ENCODE measurements at regions not wholly inside any gene's neighbourhood (a gene's known extent, or its start where the extent isn't known, plus 50 kb on each side); places are given as distances from the start of the nearest gene placed in this dataset.

- Mint-ChIP-seq H3K9me3 (no peaks in the 10 kb centered on the region), H3K4me3 (no peak overlapping the region), H3K36me3 (ENCODE audit: insufficient read depth in 1 of 3, low read depth in 3 of 3) (peaks cover 0 to 3% (median 2%) of the 10 kb centered on the region in 3 experiments; a peak in 3 of 7 replicates), H3K4me1 (peaks cover 14 to 23% of the 10 kb centered on the region in 2 experiments), H3K27ac (no peak overlapping the region), H3K27me3 (ENCODE audit: low read depth) (no peaks in the 10 kb centered on the region)
- no peak overlapping the region for H2BK15ac ChIP-seq (ENCODE audit: low read depth, low read length)
- H4K91ac ChIP-seq (ENCODE audit: insufficient read length, low read depth, low read length), result no peak overlapping the region
- H3T11ph ChIP-seq (ENCODE audit: low read length), result no peak overlapping the region
- no peak for DNase-seq
- H2AK5ac ChIP-seq (ENCODE audit: insufficient read length, low read length), result no peak overlapping the region
- no peak overlapping the region for H4K8ac ChIP-seq (replicated peaks; ENCODE audit: insufficient read length, low read depth, low read length)
- no peak overlapping the region for H2AFZ ChIP-seq (ENCODE audit: low read length)
- H2BK12ac ChIP-seq (ENCODE audit: insufficient read length, low read depth, low read length), result no peak overlapping the region
- H3K9me3 ChIP-seq (ENCODE audit: control insufficient read depth, low read depth, low read length), result no peaks in the 10 kb centered on the region
- no CpG with 5 or more reads among the region's 2 CpGs for WGBS (ENCODE audit: extremely low coverage, insufficient read length, low lambda C conversion rate)
- H3K18ac ChIP-seq (ENCODE audit: insufficient read length, low read depth, low read length), result no peak overlapping the region
- no peaks in the 10 kb centered on the region for H3K27me3 ChIP-seq (ENCODE audit: insufficient read depth, low read length)
- peaks cover 2% of the 10 kb centered on the region; the same call in 1 of the 2 replicates for H3K4me1 ChIP-seq (ENCODE audit: insufficient read depth, low read length)
- no peak overlapping the region for H2BK120ac ChIP-seq (ENCODE audit: low read depth, low read length, poor library complexity, severe bottlenecking)
- H3K4ac ChIP-seq (ENCODE audit: low read depth, low read length), result no peak overlapping the region
- no peak overlapping the region for H3K14ac ChIP-seq (ENCODE audit: insufficient read depth, low read length)
- H3K27ac ChIP-seq (ENCODE audit: insufficient read length, low read depth, low read length), result no peak overlapping the region
- H4K20me1 ChIP-seq (ENCODE audit: control insufficient read depth, insufficient read depth, insufficient read length), result no peaks in the 10 kb centered on the region
- TF ChIP-seq CTCF (conservative IDR thresholded peaks at IDR 0.05), result no peak
- no peaks in the 10 kb centered on the region for H3K79me2 ChIP-seq (ENCODE audit: insufficient read depth, low read length)
- no peak overlapping the region for H3K23ac ChIP-seq (ENCODE audit: insufficient read length, low read depth, low read length)
- H3K79me1 ChIP-seq (ENCODE audit: insufficient read depth, low read depth, low read length, poor library complexity, severe bottlenecking), result no peaks in the 10 kb centered on the region
- no peak overlapping the region for H2BK20ac ChIP-seq (ENCODE audit: low read depth, low read length, poor library complexity, severe bottlenecking)
- no peak overlapping the region for H3K9ac ChIP-seq (ENCODE audit: extremely low read depth, insufficient read length, low read length)
- no peak overlapping the region for H3K56ac ChIP-seq (ENCODE audit: insufficient read length, low read depth, low read length)
- no peak overlapping the region for H4K5ac ChIP-seq (ENCODE audit: insufficient read length, low read depth, low read length)
- no peak overlapping the region for H3K4me2 ChIP-seq (ENCODE audit: insufficient read depth, insufficient read length, low read length)
- H3K23me2 ChIP-seq (ENCODE audit: insufficient read length, low read depth, low read length, poor library complexity, severe bottlenecking), result no peaks in the 10 kb centered on the region
- no peak overlapping the region for H2BK5ac ChIP-seq (ENCODE audit: insufficient read length, low read length)
These were observed 585.5 kb upstream of the DPPA4 start for GRCh38 chr3:109922856-109923255.

Data from H9 (cell line).